Ovary (tissue), 3 donors: ENCODE measurements at regions not wholly inside any gene's neighbourhood (a gene's known extent, or its start where the extent isn't known, plus 50 kb on each side); places are given as distances from the start of the nearest gene placed in this dataset.

Source experiments
- EP300 ChIP-seq: sonication (generic); formaldehyde crosslinking; IDR thresholded peaks from one replicate; pipeline ENCODE4 v1.6.1; 2017; ENCODE audit warnings: antibody characterized with exemption
- POLR2A ChIP-seq: fragments of 450-650 bp; IDR thresholded peaks from one replicate; pipeline ENCODE4 v1.6.1; 2017; ENCODE audit warnings: antibody characterized with exemption, mild to moderate bottlenecking, moderate library complexity
- TF ChIP-seq, protein P1 (sequence below), 3 donors: fragments of 450-650 bp in 2 of 3; fragments of 200-600 bp in 1 of 3; IDR thresholded peaks; one replicate each; pipeline versions ENCODE4 v1.5.1 to v1.8.0; 2016 to 2022; ENCODE audit warnings: antibody characterized with exemption in 3 of 3, mild to moderate bottlenecking in 1 of 3
- donor health status: DM: no; HTN: no; CAD: no.

DNA sequence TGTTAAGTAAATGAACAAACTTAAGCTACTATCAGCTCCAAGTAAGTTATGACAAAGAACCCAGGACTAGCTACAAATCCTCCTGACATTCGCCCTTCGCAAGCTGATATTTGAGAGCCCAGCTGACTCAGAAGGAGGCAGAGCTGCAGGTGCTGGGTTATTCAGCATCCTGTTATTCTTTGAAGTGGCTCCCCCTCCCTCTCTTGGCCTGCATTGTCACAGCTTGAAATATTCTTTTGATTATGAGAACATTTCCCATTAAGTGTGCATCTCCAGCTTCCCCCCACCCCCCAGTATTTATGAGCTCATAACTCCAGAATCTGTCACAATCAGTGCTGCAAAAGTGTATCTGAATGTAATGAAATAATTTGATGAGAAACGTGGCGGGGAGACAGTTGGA is 78.8 kb upstream of the RALY start:
- TF ChIP-seq, protein P1, sequence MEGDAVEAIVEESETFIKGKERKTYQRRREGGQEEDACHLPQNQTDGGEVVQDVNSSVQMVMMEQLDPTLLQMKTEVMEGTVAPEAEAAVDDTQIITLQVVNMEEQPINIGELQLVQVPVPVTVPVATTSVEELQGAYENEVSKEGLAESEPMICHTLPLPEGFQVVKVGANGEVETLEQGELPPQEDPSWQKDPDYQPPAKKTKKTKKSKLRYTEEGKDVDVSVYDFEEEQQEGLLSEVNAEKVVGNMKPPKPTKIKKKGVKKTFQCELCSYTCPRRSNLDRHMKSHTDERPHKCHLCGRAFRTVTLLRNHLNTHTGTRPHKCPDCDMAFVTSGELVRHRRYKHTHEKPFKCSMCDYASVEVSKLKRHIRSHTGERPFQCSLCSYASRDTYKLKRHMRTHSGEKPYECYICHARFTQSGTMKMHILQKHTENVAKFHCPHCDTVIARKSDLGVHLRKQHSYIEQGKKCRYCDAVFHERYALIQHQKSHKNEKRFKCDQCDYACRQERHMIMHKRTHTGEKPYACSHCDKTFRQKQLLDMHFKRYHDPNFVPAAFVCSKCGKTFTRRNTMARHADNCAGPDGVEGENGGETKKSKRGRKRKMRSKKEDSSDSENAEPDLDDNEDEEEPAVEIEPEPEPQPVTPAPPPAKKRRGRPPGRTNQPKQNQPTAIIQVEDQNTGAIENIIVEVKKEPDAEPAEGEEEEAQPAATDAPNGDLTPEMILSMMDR (IDR thresholded peaks at IDR 0.05) = no peak
- TF ChIP-seq POLR2A (no peak), EP300 (no peak)
